Fibroblast of mammary gland (primary cell): ENCODE measurements at regions not wholly inside any gene's neighbourhood (a gene's known extent, or its start where the extent isn't known, plus 50 kb on each side); places are given as distances from the start of the nearest gene placed in this dataset.

Experiments used
- DNase-seq: peaks from one replicate; pipeline ENCODE4 v3.0.0-alpha.2; 2010; ENCODE audit warnings: low read depth
- H3K4me3 ChIP-seq: 2 replicates; pipeline ENCODE4 v1.5.1; 2011; ENCODE audit warnings: low read depth, mild to moderate bottlenecking, low read length, moderate library complexity; ENCODE audit not compliant: control insufficient read depth
- TF ChIP-seq, protein P1 (sequence below): conservative IDR thresholded peaks from 2 replicates; pipeline ENCODE4 v1.5.1; 2011; ENCODE audit warnings: low read depth, low read length, inconsistent platforms; ENCODE audit not compliant: control insufficient read depth, insufficient read depth

DNA sequence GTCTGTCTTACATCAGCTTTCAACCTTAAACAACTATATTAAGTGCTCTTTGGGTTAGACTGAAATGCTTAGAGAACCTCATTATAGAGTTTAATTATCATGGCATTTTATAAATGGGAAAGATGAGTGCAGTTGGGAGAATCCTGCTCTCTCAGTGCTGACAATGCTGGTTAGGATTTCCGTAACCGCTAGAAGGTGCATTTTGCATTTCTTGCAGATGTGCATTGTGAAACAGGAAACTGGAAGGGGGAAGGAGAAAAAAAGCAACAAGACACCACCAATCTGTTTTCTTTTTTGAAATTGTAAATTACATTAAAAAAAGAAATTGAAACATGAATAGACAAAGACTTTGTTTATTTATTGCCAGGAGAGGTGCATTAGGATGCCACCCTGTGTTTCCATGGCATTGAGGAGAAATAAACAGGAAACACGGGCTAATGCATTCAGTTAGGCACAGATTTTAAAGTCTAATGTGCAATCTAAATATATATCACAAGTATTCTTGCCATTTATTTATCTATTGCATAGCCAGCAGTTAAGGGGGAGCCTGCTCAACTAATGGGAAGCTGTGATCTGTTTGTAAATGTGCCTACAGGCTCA is 478.9 kb downstream of the PSAT1 start:
- no peak for DNase-seq
- TF ChIP-seq, protein P1, sequence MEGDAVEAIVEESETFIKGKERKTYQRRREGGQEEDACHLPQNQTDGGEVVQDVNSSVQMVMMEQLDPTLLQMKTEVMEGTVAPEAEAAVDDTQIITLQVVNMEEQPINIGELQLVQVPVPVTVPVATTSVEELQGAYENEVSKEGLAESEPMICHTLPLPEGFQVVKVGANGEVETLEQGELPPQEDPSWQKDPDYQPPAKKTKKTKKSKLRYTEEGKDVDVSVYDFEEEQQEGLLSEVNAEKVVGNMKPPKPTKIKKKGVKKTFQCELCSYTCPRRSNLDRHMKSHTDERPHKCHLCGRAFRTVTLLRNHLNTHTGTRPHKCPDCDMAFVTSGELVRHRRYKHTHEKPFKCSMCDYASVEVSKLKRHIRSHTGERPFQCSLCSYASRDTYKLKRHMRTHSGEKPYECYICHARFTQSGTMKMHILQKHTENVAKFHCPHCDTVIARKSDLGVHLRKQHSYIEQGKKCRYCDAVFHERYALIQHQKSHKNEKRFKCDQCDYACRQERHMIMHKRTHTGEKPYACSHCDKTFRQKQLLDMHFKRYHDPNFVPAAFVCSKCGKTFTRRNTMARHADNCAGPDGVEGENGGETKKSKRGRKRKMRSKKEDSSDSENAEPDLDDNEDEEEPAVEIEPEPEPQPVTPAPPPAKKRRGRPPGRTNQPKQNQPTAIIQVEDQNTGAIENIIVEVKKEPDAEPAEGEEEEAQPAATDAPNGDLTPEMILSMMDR: no peak
- no peak overlapping the region for H3K4me3 ChIP-seq

DNA sequence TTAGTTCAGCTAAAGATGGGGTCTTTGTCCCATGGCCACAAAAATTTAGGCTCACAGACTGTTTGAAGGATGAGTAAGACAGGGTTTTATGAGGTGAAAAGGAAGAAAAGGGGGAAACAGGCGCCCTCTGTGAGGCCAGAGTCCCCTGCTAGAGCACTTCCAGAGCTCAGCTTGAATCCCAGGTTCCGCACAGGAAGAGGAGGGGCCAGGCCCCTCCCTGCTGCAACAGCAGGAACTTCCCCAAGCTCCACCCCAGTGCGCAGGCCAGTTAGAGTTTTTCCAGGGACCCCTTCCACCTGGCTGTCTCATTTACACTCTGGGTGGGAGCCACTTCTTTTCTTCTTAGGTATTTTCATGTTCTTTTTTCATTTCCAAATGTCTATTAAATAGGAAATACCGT is 480.8 kb downstream of the PSAT1 start:
- no peak for DNase-seq
- H3K4me3 ChIP-seq: no peak overlapping the region
- TF ChIP-seq, protein P1: no peak

DNA sequence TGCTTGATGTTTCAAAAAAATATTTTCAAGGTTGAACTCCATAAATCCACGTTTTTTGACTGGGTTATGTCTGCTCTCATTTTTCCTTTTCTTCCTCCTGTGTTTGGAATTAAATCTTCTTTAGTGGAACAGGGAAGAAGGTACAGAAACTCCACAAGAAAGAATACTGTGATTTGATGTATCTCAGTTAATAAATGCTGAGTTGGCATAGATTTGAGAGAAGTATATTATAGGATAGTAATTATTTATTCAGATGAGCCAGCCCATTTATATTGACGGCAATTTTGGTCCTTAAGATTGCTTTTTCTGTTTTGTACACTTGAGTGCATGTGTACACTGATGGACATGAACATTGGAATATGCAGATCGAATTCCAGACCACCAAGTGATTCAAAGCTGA is 481.4 kb downstream of the PSAT1 start:
- TF ChIP-seq, protein P1: no peak
- no peak overlapping the region for H3K4me3 ChIP-seq
- no peak for DNase-seq

DNA sequence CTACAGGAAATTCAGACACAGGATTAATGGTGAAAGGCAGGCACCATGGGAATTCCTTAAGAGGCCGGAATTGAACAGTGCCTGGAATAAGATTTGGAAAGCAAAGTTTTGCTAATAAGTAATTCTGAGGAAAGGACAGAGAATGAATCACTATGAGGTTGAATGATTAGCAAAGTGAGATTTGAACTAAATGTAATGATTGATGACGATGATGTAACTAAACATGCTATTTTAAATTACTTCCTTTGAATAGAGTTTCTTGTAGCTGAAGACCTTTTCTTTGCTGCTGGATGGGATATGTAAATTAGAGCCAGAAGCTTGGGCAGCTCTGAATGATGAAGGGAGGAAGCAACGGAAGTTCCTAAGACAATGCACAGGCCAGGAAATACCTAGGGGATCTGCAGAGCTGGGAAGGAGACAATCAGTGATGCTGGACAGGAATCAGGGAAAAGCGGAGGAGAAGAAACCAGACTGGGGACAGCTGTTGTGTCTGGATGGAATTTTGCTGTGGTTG is 482.0 kb downstream of the PSAT1 start:
- TF ChIP-seq, protein P1: no peak
- DNase-seq: no peak
- no peak overlapping the region for H3K4me3 ChIP-seq

DNA sequence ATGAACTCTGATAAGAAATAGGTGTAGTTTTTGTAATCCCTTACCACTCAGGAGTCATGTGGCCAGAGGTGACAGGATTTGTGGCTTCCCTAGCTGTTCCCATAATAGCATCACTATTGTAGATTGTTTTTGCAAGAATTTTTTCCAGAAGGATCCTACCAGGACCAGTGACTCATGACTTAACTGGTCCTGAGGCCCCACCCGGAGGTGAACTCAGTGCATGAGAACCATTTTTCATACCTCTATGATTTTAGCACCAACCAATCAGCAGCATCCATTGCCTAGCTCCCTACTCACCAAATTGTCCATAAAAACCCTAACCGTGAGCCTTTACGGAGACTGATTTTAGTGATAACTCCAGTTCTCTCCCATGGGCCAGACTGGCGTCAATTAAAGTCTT is 484.8 kb downstream of the PSAT1 start:
- TF ChIP-seq, protein P1: no peak

DNA sequence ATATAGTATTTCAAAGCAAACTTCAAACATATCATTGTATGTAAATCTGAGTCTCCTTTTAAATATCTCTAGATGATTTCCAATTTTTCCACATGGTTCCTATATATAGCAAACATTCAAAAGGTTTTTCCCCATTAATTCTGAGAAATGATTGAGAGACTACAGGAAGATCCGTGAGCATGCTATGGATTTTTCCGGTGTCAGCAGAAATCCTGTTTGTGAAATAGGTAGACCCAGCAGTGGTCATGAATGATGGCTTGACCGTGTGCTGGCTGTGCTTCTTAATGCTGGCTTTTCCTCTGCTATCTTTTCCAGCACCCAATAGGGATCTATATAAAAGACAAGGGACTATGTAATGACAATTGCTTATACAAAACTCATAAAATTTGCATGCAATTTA is 485.3 kb downstream of the PSAT1 start:
- TF ChIP-seq, protein P1: no peak
- no peak overlapping the region for H3K4me3 ChIP-seq
- no peak for DNase-seq

More for the DNA sequence above, 484.8 kb downstream of the PSAT1 start:
- no peak overlapping the region for H3K4me3 ChIP-seq
- DNase-seq: no peak
